ENCODE measurements at regions not wholly inside any gene's neighbourhood (a gene's known extent, or its start where the extent isn't known, plus 50 kb on each side); places are given as distances from the start of the nearest gene placed in this dataset.

DNA sequence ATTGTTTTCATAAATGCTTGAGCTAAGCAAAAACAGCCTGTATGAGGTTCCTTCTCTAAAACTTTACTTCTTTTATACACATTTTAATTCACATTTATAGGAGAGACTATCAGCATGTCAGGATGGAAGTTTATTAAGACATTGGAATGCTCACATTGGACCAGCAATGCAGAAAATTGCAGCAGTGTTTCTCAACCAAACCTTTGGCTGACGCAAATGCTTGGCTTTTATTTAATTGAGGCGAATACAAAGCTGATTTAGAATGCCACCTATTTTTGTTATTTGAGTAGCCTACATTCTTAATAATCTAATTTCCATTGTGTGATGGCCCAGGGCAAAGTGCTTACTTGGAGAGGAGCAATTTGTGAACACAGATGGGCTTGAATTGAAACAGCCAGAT is 283.2 kb downstream of the ARL4A start:
- DNase-seq (ENCODE audit: low read depth, low spot score): no peak

GRCh38 chr7:12974451-12975166 is 287.2 kb downstream of the ARL4A start:
- DNase-seq (ENCODE audit: low read depth, low spot score): no peak

More for the DNA sequence above, 283.2 kb downstream of the ARL4A start:
- H3K27ac ChIP-seq: no peak overlapping the region

DNA sequence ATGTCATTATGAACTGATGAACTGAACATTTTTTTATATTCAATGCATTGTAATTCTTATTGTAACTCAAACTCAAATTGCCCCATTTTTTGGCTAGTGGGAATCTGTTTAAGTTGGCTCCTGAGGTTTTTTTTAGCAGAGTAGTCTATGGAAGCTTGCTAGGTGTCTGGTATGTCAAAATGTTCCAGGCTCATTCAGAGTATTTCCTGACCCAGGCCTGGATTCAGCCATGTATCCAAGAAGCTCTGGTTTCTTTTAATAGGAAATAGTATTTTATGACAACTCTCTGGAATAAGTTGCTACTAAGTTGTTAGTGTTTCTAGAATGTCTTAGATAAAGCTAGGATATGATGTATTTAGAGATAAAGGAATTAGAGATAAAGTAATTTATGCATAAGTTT is 288.0 kb downstream of the ARL4A start:
- no peak for DNase-seq (ENCODE audit: low read depth, low spot score)
- no peak overlapping the region for H3K27ac ChIP-seq

More at GRCh38 chr7:12974451-12975166, 287.2 kb downstream of the ARL4A start:
- no peak overlapping the region for H3K27ac ChIP-seq

- no peak for DNase-seq (ENCODE audit: low read depth, low spot score)
- H3K27ac ChIP-seq: no peak overlapping the region
These were observed 291.7 kb downstream of the ARL4A start for GRCh38 chr7:12979181-12979580.

DNA sequence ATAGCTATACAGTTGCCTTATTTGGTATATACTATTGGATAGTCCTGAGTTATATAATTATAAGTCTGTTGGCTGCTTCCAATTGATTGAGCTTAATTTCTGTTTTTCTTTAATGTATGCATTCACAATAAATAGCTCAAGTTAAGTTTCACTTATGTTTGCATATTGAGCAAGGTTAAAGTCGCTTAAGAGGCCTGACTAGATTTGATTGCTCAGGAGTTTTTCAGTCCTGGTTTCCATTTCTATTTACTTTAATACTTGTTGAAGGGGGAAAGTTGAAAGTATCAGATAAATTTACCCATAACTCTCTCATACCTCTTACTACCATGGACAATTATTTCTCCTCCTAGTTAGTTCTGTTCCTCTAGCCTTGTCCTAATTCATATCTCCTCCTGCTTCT is 294.7 kb downstream of the ARL4A start:
- H3K27ac ChIP-seq: no peak overlapping the region
- no peak for DNase-seq (ENCODE audit: low read depth, low spot score)

- no peak overlapping the region for H3K27ac ChIP-seq
- no peak for DNase-seq (ENCODE audit: low read depth, low spot score)
These were observed 296.7 kb downstream of the ARL4A start for GRCh38 chr7:12984117-12984516.

DNA sequence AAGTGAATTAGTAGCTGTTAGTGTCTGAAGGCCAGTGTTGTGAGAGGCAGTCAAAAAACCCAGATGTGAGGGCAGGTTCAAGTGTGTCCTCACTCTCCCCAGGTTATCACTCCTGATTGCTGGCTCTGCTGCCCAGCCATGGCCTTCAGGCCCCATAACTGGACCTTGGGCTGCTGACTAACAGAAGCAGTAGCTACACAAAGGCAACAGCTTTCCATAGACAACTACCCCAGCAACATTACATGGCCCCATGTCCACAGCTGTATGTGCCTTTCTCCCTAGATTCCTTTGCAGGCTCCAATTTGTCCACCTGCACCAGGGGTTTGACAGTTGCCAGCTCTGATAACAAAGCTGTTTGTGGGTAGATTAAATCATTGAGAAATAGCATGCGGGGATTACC is 297.8 kb downstream of the ARL4A start:
- no peak overlapping the region for H3K27ac ChIP-seq
- DNase-seq (ENCODE audit: low read depth, low spot score): no peak

DNA sequence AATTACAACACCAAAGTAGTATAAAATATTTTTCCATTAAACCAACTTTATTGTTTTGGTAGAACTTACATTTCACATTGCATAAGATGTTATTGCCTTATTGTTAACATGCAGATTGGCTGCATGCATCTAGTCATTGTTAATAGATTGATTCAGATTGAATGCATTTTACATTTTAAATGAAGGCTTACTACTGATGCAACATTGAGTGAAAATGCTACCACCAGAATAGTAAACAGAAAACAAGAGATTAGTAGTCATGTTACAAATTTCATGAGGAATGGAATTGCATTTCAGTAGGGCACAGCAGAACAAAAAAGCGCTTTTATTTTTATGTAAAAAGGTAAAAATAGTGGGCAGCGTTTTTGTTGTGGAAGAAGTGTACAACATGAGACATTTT is 298.3 kb downstream of the ARL4A start:
- no peak for DNase-seq (ENCODE audit: low read depth, low spot score)
- no peak overlapping the region for H3K27ac ChIP-seq

DNA sequence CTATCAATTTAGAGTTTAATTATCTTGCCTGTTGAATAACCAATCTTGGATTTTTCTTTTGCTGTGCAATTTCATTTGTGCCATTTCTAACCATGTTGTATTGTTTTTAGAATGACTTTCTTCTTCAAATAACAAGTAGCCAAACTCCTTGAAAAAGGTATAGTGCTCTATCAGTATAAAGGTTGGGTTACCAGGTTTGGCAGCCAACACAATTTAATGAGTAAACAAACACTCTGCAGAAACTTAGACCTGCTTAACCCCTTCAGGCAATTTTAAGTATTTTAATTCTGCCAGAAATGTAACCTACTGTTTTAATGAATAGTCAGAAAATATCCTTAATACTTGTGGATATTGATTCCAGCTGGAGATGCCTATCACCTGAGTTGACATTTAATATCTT is 299.8 kb downstream of the ARL4A start:
- no peak for DNase-seq (ENCODE audit: low read depth, low spot score)
- H3K27ac ChIP-seq: no peak overlapping the region

- DNase-seq (ENCODE audit: low read depth, low spot score): no peak
- no peak overlapping the region for H3K27ac ChIP-seq
These were observed 303.0 kb downstream of the ARL4A start for GRCh38 chr7:12990440-12990839.

DNA sequence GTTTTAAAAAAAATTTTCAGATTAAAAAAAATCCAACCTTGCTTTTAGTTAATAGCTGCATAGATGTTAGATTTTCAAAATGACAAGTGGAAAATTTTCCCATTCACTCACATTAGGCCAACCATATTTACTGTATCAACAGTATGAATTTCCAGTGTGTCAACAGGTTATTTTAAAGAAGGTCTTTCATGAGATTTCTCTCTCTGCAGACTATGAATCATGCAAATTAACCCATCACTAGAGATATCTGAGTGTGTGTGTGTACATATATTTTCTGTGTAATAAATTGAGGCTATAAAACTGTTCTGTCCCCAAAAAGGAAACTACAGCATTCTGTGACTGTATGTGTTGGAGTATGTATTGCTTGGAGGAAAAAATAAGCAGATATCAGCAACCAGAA is 305.6 kb downstream of the ARL4A start:
- no peak overlapping the region for H3K27ac ChIP-seq
- no peak for DNase-seq (ENCODE audit: low read depth, low spot score)

DNA sequence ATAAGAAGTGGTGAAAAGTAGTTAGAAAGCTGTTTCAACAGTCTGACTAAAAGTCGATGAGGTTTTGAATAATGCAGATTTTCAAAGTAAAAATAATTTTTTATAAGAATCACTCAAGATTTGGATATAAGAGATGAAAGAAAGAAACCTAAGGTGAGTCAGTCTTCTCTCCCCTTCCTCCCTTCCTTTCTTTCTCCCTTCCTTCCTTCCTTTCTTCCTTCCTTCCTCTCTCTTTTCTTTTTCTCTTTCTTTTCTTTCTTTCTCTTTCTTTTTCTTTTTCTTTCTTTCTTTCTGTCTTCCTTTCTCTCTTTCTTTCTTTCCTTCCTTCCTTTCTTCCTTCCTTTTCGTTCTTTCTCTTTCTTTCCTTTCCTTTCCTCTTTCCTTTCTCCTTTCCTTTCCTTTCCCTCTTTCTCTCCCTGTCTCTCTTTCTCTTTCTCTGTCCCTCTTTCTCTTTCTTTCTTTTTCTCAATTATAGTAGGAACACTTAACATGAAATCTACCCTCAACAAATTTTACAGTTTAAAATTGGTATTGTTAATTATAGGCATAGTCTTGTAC is 308.6 kb downstream of the ARL4A start:
- no peak overlapping the region for H3K27ac ChIP-seq
- no peak for DNase-seq (ENCODE audit: low read depth, low spot score)

DNA sequence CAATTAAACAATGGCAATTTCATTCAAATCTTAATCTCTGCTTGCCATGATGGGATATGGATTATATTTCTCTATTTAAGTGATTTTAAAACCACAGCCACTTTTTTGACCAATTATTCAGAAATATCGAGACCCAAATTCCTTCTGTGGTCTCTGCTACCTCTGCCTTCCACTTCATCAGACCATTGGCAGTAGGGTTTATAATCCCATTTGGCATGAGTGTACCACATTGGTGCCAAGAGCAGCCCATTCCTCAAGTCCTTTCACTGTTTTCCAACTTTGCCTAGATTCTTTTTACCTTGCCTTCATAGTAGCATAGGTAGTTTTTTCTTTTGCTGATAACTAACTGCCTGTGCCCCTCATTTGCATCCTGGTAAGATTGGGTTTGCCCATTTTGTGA is 319.9 kb downstream of the ARL4A start:
- DNase-seq (ENCODE audit: low read depth, low spot score): no peak
- H3K27ac ChIP-seq: no peak overlapping the region

DNA sequence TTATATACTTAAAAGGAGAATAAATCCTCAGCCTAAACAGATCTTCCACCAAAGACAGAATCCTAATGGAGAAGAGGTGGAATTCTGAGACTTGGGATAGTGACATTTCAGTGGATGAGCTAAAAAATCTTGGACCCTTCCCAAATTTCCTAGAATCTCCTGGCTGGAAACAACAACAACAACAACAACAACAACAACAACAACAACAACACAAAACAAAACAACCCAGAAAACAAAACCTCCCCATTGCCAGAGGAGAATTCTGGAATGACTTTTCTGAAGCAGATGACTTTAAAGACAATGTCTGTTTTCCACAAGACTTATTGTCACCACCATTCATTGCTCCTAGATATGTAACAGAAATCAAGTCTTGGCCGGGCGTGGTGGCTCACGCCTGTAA is 322.1 kb downstream of the ARL4A start:
- H3K27ac ChIP-seq: no peak overlapping the region
- no peak for DNase-seq (ENCODE audit: low read depth, low spot score)

- DNase-seq (ENCODE audit: low read depth, low spot score): no peak
These were observed 326.6 kb downstream of the ARL4A start for GRCh38 chr7:13014011-13014410.

DNA sequence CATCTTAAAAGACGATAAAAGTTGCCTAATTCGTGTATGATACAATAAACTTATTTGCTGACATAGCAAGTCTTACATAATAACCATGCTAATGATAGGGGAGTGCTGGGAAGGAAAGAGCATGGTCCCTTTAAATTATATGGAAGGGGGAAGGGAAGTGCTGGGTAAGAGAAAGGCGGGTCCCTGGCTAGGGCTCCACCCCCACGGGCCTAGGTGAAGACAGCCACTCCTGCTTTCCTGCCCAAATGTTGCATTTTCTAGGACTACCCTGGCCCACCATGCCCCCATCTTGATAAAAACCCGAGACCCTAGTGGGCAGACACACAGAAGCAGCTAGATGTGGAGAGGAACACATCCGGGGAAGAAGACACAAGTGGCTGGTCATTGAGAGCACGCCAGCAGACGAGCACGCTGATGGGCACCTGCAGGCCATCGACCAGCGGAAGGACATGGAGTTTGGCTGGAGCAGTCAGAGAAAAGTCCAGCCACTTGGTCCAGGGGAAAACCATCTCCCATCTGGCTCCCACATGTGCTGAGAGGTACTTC is 328.7 kb downstream of the ARL4A start:
- no peak overlapping the region for H3K27ac ChIP-seq
- DNase-seq (ENCODE audit: low read depth, low spot score): no peak

More at GRCh38 chr7:13014011-13014410, 326.6 kb downstream of the ARL4A start:
- no peak overlapping the region for H3K27ac ChIP-seq

- peak overlapping the region; percentile 58 for H3K27ac ChIP-seq
- no peak for DNase-seq (ENCODE audit: low read depth, low spot score)
These were observed 329.3 kb downstream of the ARL4A start for GRCh38 chr7:13016592-13017332.

DNA sequence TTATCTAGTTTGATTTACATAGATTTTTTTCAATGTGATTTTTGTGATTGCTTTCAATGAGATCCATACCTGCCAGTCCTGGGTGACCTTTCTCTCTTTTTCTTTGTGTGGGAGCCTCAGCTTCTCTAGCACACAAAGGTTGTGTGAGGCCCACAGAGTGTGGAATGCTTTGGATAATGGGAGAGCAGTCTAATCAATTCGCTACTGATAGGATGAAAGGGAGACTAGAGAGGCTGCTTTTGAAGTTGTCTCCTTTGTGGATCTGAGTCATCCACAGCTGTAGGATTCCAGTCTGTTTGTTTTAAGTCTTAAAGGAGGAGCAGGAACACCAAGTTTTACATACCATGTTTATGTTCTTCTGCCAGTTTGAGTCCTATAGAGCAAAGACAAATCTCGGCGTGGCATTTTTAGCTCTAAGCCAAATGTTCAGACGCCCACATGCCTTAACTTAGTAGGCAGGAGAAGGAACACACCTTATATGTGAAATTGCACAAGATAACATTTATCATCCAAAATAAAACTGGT is 330.0 kb downstream of the ARL4A start:
- DNase-seq (ENCODE audit: low read depth, low spot score): peak; percentile 44
- H3K27ac ChIP-seq: peak overlapping the region; percentile 58

- peak; percentile 20 for DNase-seq (ENCODE audit: low read depth, low spot score)
- H3K27ac ChIP-seq: peak overlapping the region; percentile 58
These were observed 330.4 kb downstream of the ARL4A start for GRCh38 chr7:13017881-13018280.

DNA sequence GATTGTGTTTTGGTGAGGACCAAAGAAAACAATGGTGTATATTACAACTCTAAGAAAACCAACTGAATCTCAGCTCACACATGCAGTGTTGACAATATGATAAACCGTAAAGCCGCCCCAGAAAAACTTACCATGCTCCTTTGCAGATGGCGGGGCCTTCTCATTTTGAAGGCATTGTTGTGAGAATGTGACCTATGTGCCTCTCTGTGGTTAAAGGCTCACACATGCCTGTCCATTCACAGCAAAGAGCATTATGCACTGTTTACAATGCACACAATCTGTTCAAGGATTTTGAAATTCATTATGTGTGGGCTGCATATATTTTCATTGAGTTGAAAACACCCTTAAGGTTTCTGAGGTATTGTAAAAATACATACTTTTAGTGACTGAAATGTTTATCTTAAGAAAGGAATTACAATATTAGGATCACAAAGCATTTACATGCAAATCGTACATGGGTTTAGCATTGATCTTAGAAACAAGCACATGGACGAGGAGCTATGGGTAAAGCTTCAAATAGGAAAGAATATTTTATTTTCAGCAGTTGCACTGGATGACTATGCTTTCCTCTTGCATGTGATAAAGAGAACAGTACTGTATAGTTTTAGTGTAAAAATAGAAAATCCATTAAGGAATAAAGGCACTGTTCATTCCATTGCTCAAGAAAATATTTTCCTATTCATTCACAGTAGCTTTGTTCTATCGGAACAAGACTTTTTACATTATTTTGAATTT is 334.3 kb downstream of the ARL4A start:
- DNase-seq (ENCODE audit: low read depth, low spot score): no peak
- no peak overlapping the region for H3K27ac ChIP-seq
